EL (cell line): ENCODE measurements at regions not wholly inside any gene's neighbourhood (a gene's known extent, or its start where the extent isn't known, plus 50 kb on each side); places are given as distances from the start of the nearest gene placed in this dataset.
"Not testable (repeated sequence)": the region's sequence is repeated elsewhere in the genome, so short reads cannot be mapped to it uniquely, and the experiment has no call there.

ENCODE experiments used
- DNase-seq: peaks from one replicate; pipeline ENCODE4 v3.0.0-alpha.2; 2016

- DNase-seq = no peak
These were observed 1369.8 kb upstream of the CDH9 start for GRCh38 chr5:28408186-28408585.

GRCh38 chr5:28404363-28405071, 1366.1 kb upstream of the CDH9 start:
- DNase-seq = no peak

- no peak for DNase-seq
These were observed 1365.5 kb upstream of the CDH9 start for GRCh38 chr5:28403846-28404245.

- no peak for DNase-seq
These were observed 1364.4 kb upstream of the CDH9 start for GRCh38 chr5:28402590-28403301.

- no peak for DNase-seq
These were observed 1361.7 kb upstream of the CDH9 start for GRCh38 chr5:28400076-28400475.

- no peak for DNase-seq
These were observed 1360.8 kb upstream of the CDH9 start for GRCh38 chr5:28399211-28399610.

- no peak for DNase-seq
These were observed 1359.8 kb upstream of the CDH9 start for GRCh38 chr5:28398185-28398584.

- DNase-seq = no peak
These were observed 1359.1 kb upstream of the CDH9 start for GRCh38 chr5:28397502-28397941.

GRCh38 chr5:28391277-28391676, 1352.9 kb upstream of the CDH9 start:
- no peak for DNase-seq

GRCh38 chr5:28390341-28390740, 1352.0 kb upstream of the CDH9 start:
- no peak for DNase-seq

- not testable (repeated sequence) for DNase-seq
These were observed 1351.3 kb upstream of the CDH9 start for GRCh38 chr5:28389727-28390126.

- DNase-seq = no peak
These were observed 1350.0 kb upstream of the CDH9 start for GRCh38 chr5:28388428-28388827.

- no peak for DNase-seq
These were observed 1348.3 kb upstream of the CDH9 start for GRCh38 chr5:28386712-28387111.

GRCh38 chr5:28380167-28380566, 1341.8 kb upstream of the CDH9 start:
- DNase-seq = no peak

GRCh38 chr5:28374492-28374967, 1336.1 kb upstream of the CDH9 start:
- no peak for DNase-seq

GRCh38 chr5:28370896-28371295, 1332.5 kb upstream of the CDH9 start:
- DNase-seq = no peak

GRCh38 chr5:28369418-28369817, 1331.0 kb upstream of the CDH9 start:
- no peak for DNase-seq

- DNase-seq = no peak
These were observed 1317.4 kb upstream of the CDH9 start for GRCh38 chr5:28355831-28356230.

- no peak for DNase-seq
These were observed 1308.3 kb upstream of the CDH9 start for GRCh38 chr5:28346696-28347095.

GRCh38 chr5:28344836-28345433, 1306.5 kb upstream of the CDH9 start:
- DNase-seq = no peak

GRCh38 chr5:28329176-28329575, 1290.8 kb upstream of the CDH9 start:
- DNase-seq = no peak

GRCh38 chr5:28328681-28329080, 1290.3 kb upstream of the CDH9 start:
- no peak for DNase-seq

GRCh38 chr5:28324174-28324573, 1285.8 kb upstream of the CDH9 start:
- no peak for DNase-seq

GRCh38 chr5:28313953-28314352, 1275.6 kb upstream of the CDH9 start:
- no peak for DNase-seq
